GM23248 (cell line): ENCODE measurements at regions not wholly inside any gene's neighbourhood (a gene's known extent, or its start where the extent isn't known, plus 50 kb on each side); places are given as distances from the start of the nearest gene placed in this dataset.

Experiments used
- EZH2 ChIP-seq: fragments of 200-600 bp; sonication (generic); IDR thresholded peaks from 2 replicates; pipeline ENCODE4 v1.6.1; 2018; ENCODE audit warnings: antibody characterized with exemption, mild to moderate bottlenecking; ENCODE audit not compliant: insufficient read depth, poor library complexity, severe bottlenecking
- EZH2phosphoT487 ChIP-seq: fragments of 200-600 bp; sonication (generic); IDR thresholded peaks from 2 replicates; pipeline ENCODE4 v1.6.1; 2018; ENCODE audit warnings: antibody characterized with exemption, moderate library complexity, mild to moderate bottlenecking, low read depth; ENCODE audit not compliant: insufficient read depth

DNA sequence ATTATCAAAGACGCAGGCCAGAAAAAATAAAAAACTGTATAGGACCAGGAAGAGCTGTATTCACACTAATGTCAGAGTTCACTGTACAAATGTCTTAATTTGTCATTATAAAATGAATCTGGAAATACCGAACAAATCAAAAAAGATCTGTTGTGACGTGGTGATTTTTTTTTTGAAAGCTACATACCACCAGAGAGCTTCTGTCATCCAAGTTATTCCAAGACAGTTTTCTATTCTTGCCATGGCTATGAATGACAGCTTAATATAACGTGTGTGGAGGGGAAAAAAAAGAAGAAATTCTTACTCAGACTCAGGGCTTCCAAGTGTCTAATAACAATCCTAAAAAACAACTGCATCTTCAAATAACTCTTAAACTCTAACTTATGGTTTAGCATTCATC, 328.8 kb upstream of the BTBD3 start:
- TF ChIP-seq EZH2 (no peak), EZH2phosphoT487 (no peak)
